HL-60 (cell line): ENCODE measurements at regions not wholly inside any gene's neighbourhood (a gene's known extent, or its start where the extent isn't known, plus 50 kb on each side); places are given as distances from the start of the nearest gene placed in this dataset.

ENCODE experiments used
- GABPA ChIP-seq: IDR thresholded peaks from 2 replicates; pipeline ENCODE4 v1.6.1; 2012; ENCODE audit warnings: low read depth
- POLR2AphosphoS5 ChIP-seq: IDR thresholded peaks from 2 replicates; pipeline ENCODE4 v1.6.1; 2012; ENCODE audit warnings: low read depth
- SPI1 ChIP-seq: IDR thresholded peaks from 2 replicates; pipeline ENCODE4 v1.6.1; 2012; ENCODE audit warnings: low read depth, mild to moderate bottlenecking, borderline replicate concordance
- TF ChIP-seq, protein P1 (sequence below): IDR thresholded peaks from one replicate; pipeline ENCODE4 v1.5.1; 2011; ENCODE audit warnings: low read length, control low read depth, inconsistent platforms; ENCODE audit not compliant: insufficient read depth
- TF ChIP-seq, protein P2 (sequence below): IDR thresholded peaks from 2 replicates; pipeline ENCODE4 v1.6.1; 2012; ENCODE audit warnings: low read depth; ENCODE audit not compliant: insufficient replicate concordance

DNA sequence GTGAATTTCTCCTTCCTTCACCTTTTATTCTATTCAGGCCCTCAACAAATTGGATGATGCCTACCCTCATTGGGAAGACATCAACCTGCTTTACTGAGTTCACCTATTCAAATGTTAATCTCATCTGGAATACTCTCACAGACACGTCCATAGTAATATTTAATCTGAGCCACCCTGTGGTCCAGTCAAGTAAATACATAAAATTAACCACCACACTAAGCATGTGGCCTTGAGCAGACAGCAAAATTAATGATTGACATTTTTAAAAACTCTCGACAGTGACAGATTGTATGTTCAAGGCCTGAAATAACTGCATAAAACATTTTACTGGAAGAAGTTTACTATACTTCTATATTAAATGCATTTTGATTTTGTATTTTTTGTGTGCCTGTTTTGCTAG, 540.6 kb upstream of the GCFC2 start:
- TF ChIP-seq, protein P1, sequence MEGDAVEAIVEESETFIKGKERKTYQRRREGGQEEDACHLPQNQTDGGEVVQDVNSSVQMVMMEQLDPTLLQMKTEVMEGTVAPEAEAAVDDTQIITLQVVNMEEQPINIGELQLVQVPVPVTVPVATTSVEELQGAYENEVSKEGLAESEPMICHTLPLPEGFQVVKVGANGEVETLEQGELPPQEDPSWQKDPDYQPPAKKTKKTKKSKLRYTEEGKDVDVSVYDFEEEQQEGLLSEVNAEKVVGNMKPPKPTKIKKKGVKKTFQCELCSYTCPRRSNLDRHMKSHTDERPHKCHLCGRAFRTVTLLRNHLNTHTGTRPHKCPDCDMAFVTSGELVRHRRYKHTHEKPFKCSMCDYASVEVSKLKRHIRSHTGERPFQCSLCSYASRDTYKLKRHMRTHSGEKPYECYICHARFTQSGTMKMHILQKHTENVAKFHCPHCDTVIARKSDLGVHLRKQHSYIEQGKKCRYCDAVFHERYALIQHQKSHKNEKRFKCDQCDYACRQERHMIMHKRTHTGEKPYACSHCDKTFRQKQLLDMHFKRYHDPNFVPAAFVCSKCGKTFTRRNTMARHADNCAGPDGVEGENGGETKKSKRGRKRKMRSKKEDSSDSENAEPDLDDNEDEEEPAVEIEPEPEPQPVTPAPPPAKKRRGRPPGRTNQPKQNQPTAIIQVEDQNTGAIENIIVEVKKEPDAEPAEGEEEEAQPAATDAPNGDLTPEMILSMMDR, result no peak
- TF ChIP-seq POLR2AphosphoS5 (no peak), SPI1 (no peak), GABPA (no peak)
- TF ChIP-seq, protein P2, sequence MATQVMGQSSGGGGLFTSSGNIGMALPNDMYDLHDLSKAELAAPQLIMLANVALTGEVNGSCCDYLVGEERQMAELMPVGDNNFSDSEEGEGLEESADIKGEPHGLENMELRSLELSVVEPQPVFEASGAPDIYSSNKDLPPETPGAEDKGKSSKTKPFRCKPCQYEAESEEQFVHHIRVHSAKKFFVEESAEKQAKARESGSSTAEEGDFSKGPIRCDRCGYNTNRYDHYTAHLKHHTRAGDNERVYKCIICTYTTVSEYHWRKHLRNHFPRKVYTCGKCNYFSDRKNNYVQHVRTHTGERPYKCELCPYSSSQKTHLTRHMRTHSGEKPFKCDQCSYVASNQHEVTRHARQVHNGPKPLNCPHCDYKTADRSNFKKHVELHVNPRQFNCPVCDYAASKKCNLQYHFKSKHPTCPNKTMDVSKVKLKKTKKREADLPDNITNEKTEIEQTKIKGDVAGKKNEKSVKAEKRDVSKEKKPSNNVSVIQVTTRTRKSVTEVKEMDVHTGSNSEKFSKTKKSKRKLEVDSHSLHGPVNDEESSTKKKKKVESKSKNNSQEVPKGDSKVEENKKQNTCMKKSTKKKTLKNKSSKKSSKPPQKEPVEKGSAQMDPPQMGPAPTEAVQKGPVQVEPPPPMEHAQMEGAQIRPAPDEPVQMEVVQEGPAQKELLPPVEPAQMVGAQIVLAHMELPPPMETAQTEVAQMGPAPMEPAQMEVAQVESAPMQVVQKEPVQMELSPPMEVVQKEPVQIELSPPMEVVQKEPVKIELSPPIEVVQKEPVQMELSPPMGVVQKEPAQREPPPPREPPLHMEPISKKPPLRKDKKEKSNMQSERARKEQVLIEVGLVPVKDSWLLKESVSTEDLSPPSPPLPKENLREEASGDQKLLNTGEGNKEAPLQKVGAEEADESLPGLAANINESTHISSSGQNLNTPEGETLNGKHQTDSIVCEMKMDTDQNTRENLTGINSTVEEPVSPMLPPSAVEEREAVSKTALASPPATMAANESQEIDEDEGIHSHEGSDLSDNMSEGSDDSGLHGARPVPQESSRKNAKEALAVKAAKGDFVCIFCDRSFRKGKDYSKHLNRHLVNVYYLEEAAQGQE, result no peak
